ENCODE measurements at regions not wholly inside any gene's neighbourhood (a gene's known extent, or its start where the extent isn't known, plus 50 kb on each side); places are given as distances from the start of the nearest gene placed in this dataset.

GRCh38 chr3:67244130-67244529 is 246.0 kb downstream of the KBTBD8 start:
- Histone ChIP-seq H3K4me1 (replicated peaks in 1 of 2; ENCODE audit: control insufficient read depth in 2 of 2, insufficient read depth in 2 of 2, low read length in 2 of 2) (no peaks in the 10 kb centered on the region), H3K9me1 (ENCODE audit: control insufficient read depth, insufficient read depth, low read length) (no peaks in the 10 kb centered on the region), H3K27ac (ENCODE audit: extremely low read depth, low read depth, low read length) (no peak overlapping the region), H3K79me2 (ENCODE audit: control insufficient read depth, insufficient read depth, low read length) (no peaks in the 10 kb centered on the region), H3K27me3 (ENCODE audit: control insufficient read depth in 2 of 2, insufficient read depth in 2 of 2, low read length in 2 of 2) (no peaks in the 10 kb centered on the region), H3K9me3 (replicated peaks; ENCODE audit: control insufficient read depth, insufficient read depth, low read depth, low read length) (no peaks in the 10 kb centered on the region), H2AFZ (ENCODE audit: low read depth, low read length) (no peak overlapping the region), H3K36me3 (ENCODE audit: control insufficient read depth, insufficient read depth, low read length) (no peaks in the 10 kb centered on the region), H3K4me2 (ENCODE audit: insufficient read depth, low read length) (no peak overlapping the region), H3K9ac (ENCODE audit: insufficient read depth in 1 of 2, low read depth in 2 of 2, low read length in 2 of 2) (no peak overlapping the region), H3K4me3 (no peak overlapping the region), H4K20me1 (replicated peaks; ENCODE audit: control insufficient read depth, insufficient read depth, low read length) (no peaks in the 10 kb centered on the region)
- ChIA-PET POLR2A (interaction anchor here (0.7 kb wide), 1 partner anchor 98 kb away, joined by 3 read pairs; no protein-coding TSS in a partner anchor), CTCF (ENCODE audit: low intra/inter-chr PET ratio) (no interaction called here)
- in situ Hi-C loops (cut with MboI) = no loop called here
- no TSS peak for BruUV-seq (replicated peaks)
- intact Hi-C loops (cut with micrococcal nuclease) = no loop called here
- ATAC-seq = no peak
- TF ChIP-seq IFI16 (CRISPR knock-in tag; IDR thresholded peaks at IDR 0.05) (no peak), ZNF239 (CRISPR knock-in tag; IDR thresholded peaks at IDR 0.05) (no peak), PTBP1 (IDR thresholded peaks at IDR 0.05; ENCODE audit: low read depth, low read length) (no peak), GABPB2 (CRISPR knock-in tag; conservative IDR thresholded peaks at IDR 0.05) (no peak), THAP12 (CRISPR knock-in tag; IDR thresholded peaks at IDR 0.05) (no peak), TCFL5 (CRISPR knock-in tag; conservative IDR thresholded peaks at IDR 0.05) (no peak), KDM4B (IDR thresholded peaks at IDR 0.05; ENCODE audit: borderline replicate concordance in 2 of 2, low read depth in 1 of 2) (no peak), ZSCAN32 (CRISPR knock-in tag; IDR thresholded peaks at IDR 0.05) (no peak), KAT8 (IDR thresholded peaks at IDR 0.05; ENCODE audit: low read depth) (no peak), SNAPC5 (CRISPR knock-in tag; IDR thresholded peaks at IDR 0.05) (no peak), FOXK1 (CRISPR knock-in tag; IDR thresholded peaks at IDR 0.05; ENCODE audit: borderline replicate concordance) (no peak), MAFF (IDR thresholded peaks at IDR 0.05; ENCODE audit: low read length) (no peak), PRPF4 (IDR thresholded peaks at IDR 0.05; ENCODE audit: insufficient read depth, low read depth, low read length, poor library complexity, severe bottlenecking) (no peak), JUND (IDR thresholded peaks at IDR 0.05; ENCODE audit: borderline replicate concordance, low read depth, low read length) (no peak), JUND (tag; IDR thresholded peaks at IDR 0.05; ENCODE audit: borderline replicate concordance, low read depth, low read length) (no peak), ZNF24 (IDR thresholded peaks at IDR 0.05) (no peak)
- 0% methylated on average over 2 of the region's 2 CpGs for WGBS (ENCODE audit: insufficient coverage, low coverage, missing lambda C conversion rate)
- FAIRE-seq = no peak
- no peak for DNase-seq (ENCODE audit: extremely low read depth in 1 of 4, low spot score in 3 of 4)
